Stimulated activated CD4-positive, alpha-beta T cell treated with anti-CD3 and anti-CD28 coated beads, Interleukin-2, amount 100 ng/mL, for 4 hours (primary cell): ENCODE measurements at regions not wholly inside any gene's neighbourhood (a gene's known extent, or its start where the extent isn't known, plus 50 kb on each side); places are given as distances from the start of the nearest gene placed in this dataset.
"Not testable (repeated sequence)": the region's sequence is repeated elsewhere in the genome, so short reads cannot be mapped to it uniquely, and the experiment has no call there.

ENCODE experiments used
- DNase-seq: peaks from one replicate; pipeline ENCODE4 v3.0.0-alpha.2; 2020; ENCODE audit warnings: low read depth

- DNase-seq, result no peak
Measured at GRCh38 chr5:39696672-39697398, 272.1 kb upstream of the DAB2 start.

- no peak for DNase-seq
Measured at GRCh38 chr5:39691993-39692392, 267.2 kb upstream of the DAB2 start.

- no peak for DNase-seq
Measured at GRCh38 chr5:39691136-39691535, 266.4 kb upstream of the DAB2 start.

- no peak for DNase-seq
Measured at GRCh38 chr5:39689919-39690318, 265.1 kb upstream of the DAB2 start.

GRCh38 chr5:39687924-39688323 lies 263.1 kb upstream of the DAB2 start:
- not testable (repeated sequence) for DNase-seq

GRCh38 chr5:39680213-39680612 lies 255.4 kb upstream of the DAB2 start:
- DNase-seq, result no peak

- no peak for DNase-seq
Measured at GRCh38 chr5:39678534-39678933, 253.8 kb upstream of the DAB2 start.

- no peak for DNase-seq
Measured at GRCh38 chr5:39675676-39676075, 250.9 kb upstream of the DAB2 start.

- DNase-seq, result no peak
Measured at GRCh38 chr5:39674209-39675082, 249.7 kb upstream of the DAB2 start.

GRCh38 chr5:39671561-39671961 lies 246.8 kb upstream of the DAB2 start:
- no peak for DNase-seq

GRCh38 chr5:39670955-39671354 lies 246.2 kb upstream of the DAB2 start:
- DNase-seq, result no peak

GRCh38 chr5:39670391-39670790 lies 245.6 kb upstream of the DAB2 start:
- no peak for DNase-seq

- no peak for DNase-seq
Measured at GRCh38 chr5:39668980-39669379, 244.2 kb upstream of the DAB2 start.

GRCh38 chr5:39665328-39665727 lies 240.5 kb upstream of the DAB2 start:
- no peak for DNase-seq

GRCh38 chr5:39662945-39663344 lies 238.2 kb upstream of the DAB2 start:
- no peak for DNase-seq

GRCh38 chr5:39661026-39661779 lies 236.4 kb upstream of the DAB2 start:
- DNase-seq, result no peak

GRCh38 chr5:39660020-39660419 lies 235.2 kb upstream of the DAB2 start:
- DNase-seq, result no peak

GRCh38 chr5:39658866-39659265 lies 234.1 kb upstream of the DAB2 start:
- DNase-seq, result no peak

GRCh38 chr5:39657943-39658342 lies 233.2 kb upstream of the DAB2 start:
- no peak for DNase-seq

- DNase-seq, result no peak
Measured at GRCh38 chr5:39656600-39656999, 231.8 kb upstream of the DAB2 start.

- no peak for DNase-seq
Measured at GRCh38 chr5:39654715-39655114, 229.9 kb upstream of the DAB2 start.

- DNase-seq, result not testable (repeated sequence)
Measured at GRCh38 chr5:39652481-39652880, 227.7 kb upstream of the DAB2 start.

- no peak for DNase-seq
Measured at GRCh38 chr5:39652036-39652435, 227.3 kb upstream of the DAB2 start.
